Loucy (cell line): ENCODE measurements at regions not wholly inside any gene's neighbourhood (a gene's known extent, or its start where the extent isn't known, plus 50 kb on each side); places are given as distances from the start of the nearest gene placed in this dataset.

ENCODE experiments used
- CTCF ChIP-seq: fragments of 200-600 bp; sonication (generic); conservative IDR thresholded peaks from 2 replicates; pipeline ENCODE4 v1.5.1; 2014; ENCODE audit warnings: mild to moderate bottlenecking, antibody characterized with exemption, low read length
- EZH2phosphoT487 ChIP-seq: fragments of 200-600 bp; IDR thresholded peaks from 2 replicates; pipeline ENCODE4 v1.6.1; 2018; ENCODE audit warnings: antibody characterized with exemption, mild to moderate bottlenecking, moderate library complexity, borderline replicate concordance

GRCh38 chr9:88930716-88931115 lies 60.6 kb upstream of the S1PR3 start:
- TF ChIP-seq CTCF (no peak), EZH2phosphoT487 (no peak)
